Activated naive CD8-positive, alpha-beta T cell (primary cell): ENCODE measurements at regions not wholly inside any gene's neighbourhood (a gene's known extent, or its start where the extent isn't known, plus 50 kb on each side); places are given as distances from the start of the nearest gene placed in this dataset.
"Not testable (repeated sequence)": the region's sequence is repeated elsewhere in the genome, so short reads cannot be mapped to it uniquely, and the experiment has no call there.

Experiments used
- H3K27ac Mint-ChIP-seq: one replicate; pipeline ENCODE4 v1.8.0; 2021; ENCODE audit warnings: mixed read lengths
- H3K27me3 Mint-ChIP-seq: one replicate; pipeline ENCODE4 v1.8.0; 2021; ENCODE audit warnings: mixed read lengths
- H3K36me3 Mint-ChIP-seq: one replicate; pipeline ENCODE4 v1.8.0; 2021; ENCODE audit warnings: mixed read lengths
- H3K4me1 Mint-ChIP-seq: one replicate; pipeline ENCODE4 v1.8.0; 2021; ENCODE audit warnings: low read depth, mixed read lengths
- H3K4me3 Mint-ChIP-seq: one replicate; pipeline ENCODE4 v1.8.0; 2021; ENCODE audit warnings: mild to moderate bottlenecking, mixed read lengths
- H3K9me3 Mint-ChIP-seq: one replicate; pipeline ENCODE4 v1.8.0; 2021; ENCODE audit warnings: low read depth, mixed read lengths

DNA sequence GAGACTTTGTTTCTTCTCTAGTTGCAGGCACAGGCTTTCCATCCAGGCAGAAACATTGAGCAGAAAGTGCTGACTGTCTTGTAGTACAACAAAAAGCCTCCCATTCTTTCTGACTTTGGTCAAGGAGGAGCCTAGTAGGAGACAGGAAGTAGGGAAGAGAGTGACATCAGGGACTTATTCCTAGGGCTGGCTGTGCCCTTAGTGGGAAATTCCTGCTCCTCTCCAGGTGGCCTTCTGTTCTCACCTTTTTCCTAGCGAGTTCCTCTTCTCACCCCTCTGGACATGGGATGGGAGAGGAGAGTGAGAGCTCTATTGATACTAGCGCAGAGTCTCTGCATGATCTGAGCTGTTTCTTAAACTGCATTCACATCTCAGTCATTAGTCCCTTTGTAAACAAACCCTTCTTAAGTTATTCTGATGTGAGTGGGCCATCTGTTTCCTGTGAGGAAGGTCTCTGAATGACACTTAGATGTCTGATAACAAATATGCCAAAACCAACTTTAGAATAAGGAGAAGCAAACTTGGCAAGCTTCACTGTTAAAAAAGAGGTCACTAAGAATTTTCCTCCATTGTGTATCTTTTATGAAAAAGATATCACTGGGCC, 455.0 kb downstream of the GJA1 start:
- Mint-ChIP-seq H3K36me3 (no peaks in the 10 kb centered on the region), H3K4me1 (no peaks in the 10 kb centered on the region), H3K27me3 (peaks cover 2% of the 10 kb centered on the region), H3K27ac (no peak overlapping the region), H3K4me3 (no peak overlapping the region), H3K9me3 (no peaks in the 10 kb centered on the region)

GRCh38 chr6:121895731-121896130, 460.3 kb downstream of the GJA1 start:
- not testable (repeated sequence) for H3K27me3 Mint-ChIP-seq, H3K36me3 Mint-ChIP-seq, H3K9me3 Mint-ChIP-seq, H3K4me1 Mint-ChIP-seq, H3K27ac Mint-ChIP-seq, H3K4me3 Mint-ChIP-seq

DNA sequence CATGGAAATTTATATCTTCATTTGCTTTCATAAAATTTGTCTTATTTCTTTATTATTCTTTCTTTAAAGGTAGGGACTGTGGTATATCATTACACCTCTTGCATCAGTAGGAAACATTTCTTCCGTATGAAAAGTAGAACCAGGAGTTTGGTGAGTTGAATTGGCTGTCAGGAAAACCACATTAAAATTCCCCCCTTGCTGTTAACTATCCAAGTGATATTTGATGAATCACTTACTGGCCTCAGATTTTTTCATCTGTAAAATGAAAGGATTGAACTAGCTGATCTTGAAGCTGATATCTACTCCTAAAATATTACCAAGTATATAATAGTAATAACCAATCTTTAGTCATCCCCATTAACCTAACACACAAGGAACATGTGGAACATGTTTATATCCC, 460.9 kb downstream of the GJA1 start:
- Mint-ChIP-seq H3K4me3 (no peak overlapping the region), H3K9me3 (no peaks in the 10 kb centered on the region), H3K4me1 (no peaks in the 10 kb centered on the region), H3K27me3 (no peaks in the 10 kb centered on the region), H3K36me3 (peaks cover 2% of the 10 kb centered on the region), H3K27ac (no peak overlapping the region)

GRCh38 chr6:121896771-121897170, 461.3 kb downstream of the GJA1 start:
- H3K27ac Mint-ChIP-seq = no peak overlapping the region

DNA sequence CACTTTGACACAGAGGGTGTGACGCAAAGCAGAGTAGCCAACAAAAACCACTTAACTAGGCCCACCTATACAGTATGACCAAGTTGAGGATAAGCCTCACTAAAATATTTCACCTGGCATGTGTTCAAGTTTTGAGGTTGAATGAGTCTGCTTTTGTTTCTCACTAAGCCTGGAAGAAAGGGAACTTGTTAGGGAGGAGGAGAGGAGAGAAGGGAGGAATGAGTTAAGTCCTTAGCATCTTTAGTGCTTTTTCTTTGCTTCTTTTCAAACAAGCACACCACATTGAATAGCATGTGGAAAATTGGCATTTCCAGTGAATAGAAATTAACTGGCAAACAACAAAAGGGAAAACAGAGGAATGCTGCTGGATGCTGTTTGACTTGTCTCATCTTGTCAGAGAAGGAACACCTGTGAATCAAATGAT, 461.9 kb downstream of the GJA1 start:
- Mint-ChIP-seq H3K9me3 (no peaks in the 10 kb centered on the region), H3K36me3 (peaks cover 2% of the 10 kb centered on the region), H3K4me3 (no peak overlapping the region), H3K4me1 (no peaks in the 10 kb centered on the region), H3K27me3 (no peaks in the 10 kb centered on the region), H3K27ac (no peak overlapping the region)

More at GRCh38 chr6:121896771-121897170, 461.3 kb downstream of the GJA1 start:
- no peaks in the 10 kb centered on the region for H3K27me3 Mint-ChIP-seq
- no peak overlapping the region for H3K4me3 Mint-ChIP-seq
- H3K36me3 Mint-ChIP-seq = peaks cover 2% of the 10 kb centered on the region
- H3K4me1 Mint-ChIP-seq = no peaks in the 10 kb centered on the region
- H3K9me3 Mint-ChIP-seq = no peaks in the 10 kb centered on the region

DNA sequence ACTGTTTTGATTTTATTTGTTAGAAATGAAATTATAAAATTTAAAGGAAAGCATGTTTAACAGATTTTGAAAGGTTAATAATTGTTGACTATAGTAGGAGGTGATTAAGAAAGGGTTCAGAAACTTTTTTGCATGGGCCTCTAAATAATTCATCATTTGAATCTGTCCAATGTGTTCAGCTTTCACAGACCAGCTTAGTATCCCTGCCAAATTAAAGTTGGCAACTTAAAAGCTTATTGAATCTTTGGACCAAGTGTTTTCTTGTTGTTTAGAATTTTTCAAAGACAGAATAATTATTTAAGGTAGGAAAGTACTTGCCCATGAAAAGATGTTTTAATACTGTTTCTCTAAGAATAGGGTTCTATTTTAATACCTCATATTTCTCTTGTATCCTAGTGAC, 466.0 kb downstream of the GJA1 start:
- Mint-ChIP-seq H3K4me1 (no peaks in the 10 kb centered on the region), H3K4me3 (no peak overlapping the region), H3K27me3 (no peaks in the 10 kb centered on the region), H3K9me3 (no peaks in the 10 kb centered on the region), H3K27ac (no peak overlapping the region), H3K36me3 (peaks cover 2% of the 10 kb centered on the region)

DNA sequence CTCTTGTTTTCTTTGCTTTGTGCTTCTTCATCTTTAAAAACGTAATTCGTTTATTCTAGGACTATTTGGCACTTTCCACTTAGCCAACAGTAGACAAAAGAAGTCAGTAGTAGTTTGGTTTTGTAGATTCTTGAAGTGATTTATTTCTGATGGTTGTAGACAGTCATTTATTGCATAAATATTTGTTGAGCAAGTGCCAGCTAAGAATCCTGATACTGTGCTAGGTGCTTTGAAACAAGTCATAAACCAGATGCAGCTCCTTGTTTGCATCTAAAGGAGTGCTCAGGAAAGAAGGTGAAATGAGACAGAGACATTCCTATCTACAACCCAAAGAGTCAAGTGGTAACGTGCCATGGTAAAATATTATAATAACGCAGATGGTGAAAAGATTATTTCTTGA, 469.1 kb downstream of the GJA1 start:
- no peaks in the 10 kb centered on the region for H3K27me3 Mint-ChIP-seq

DNA sequence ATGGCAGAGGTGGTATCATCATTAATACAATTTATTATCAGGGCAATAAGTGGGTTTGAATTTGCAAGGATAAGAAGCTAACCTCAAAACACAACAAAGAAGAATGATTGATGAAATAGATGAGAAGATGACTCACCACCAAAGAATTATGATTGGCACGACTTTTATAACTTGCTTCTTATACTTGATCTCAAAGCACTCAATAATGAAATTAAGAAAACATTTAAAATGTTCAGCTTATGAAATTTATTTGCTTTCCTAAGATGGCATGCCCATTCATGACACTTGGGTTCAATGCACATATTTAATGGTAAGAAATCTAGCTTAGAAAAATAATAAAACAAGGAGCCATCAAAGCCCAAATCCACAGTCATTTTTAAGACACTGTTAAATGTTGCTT, 477.5 kb downstream of the GJA1 start:
- Mint-ChIP-seq H3K27ac (no peak overlapping the region), H3K4me3 (no peak overlapping the region), H3K36me3 (no peaks in the 10 kb centered on the region), H3K9me3 (peaks cover 5% of the 10 kb centered on the region), H3K27me3 (peaks cover 5% of the 10 kb centered on the region), H3K4me1 (no peaks in the 10 kb centered on the region)

More for the DNA sequence above, 469.1 kb downstream of the GJA1 start:
- Mint-ChIP-seq H3K4me3 (no peak overlapping the region), H3K9me3 (no peaks in the 10 kb centered on the region), H3K36me3 (no peaks in the 10 kb centered on the region), H3K4me1 (no peaks in the 10 kb centered on the region), H3K27ac (no peak overlapping the region)

- Mint-ChIP-seq H3K9me3 (peaks cover 5% of the 10 kb centered on the region), H3K27ac (no peak overlapping the region), H3K27me3 (peaks cover 5% of the 10 kb centered on the region), H3K4me3 (no peak overlapping the region), H3K36me3 (no peaks in the 10 kb centered on the region), H3K4me1 (no peaks in the 10 kb centered on the region)
Measured at GRCh38 chr6:121917263-121917829, 481.9 kb downstream of the GJA1 start.

- H3K36me3 Mint-ChIP-seq = no peaks in the 10 kb centered on the region
- no peak overlapping the region for H3K27ac Mint-ChIP-seq
- peaks cover 5% of the 10 kb centered on the region for H3K9me3 Mint-ChIP-seq
- H3K27me3 Mint-ChIP-seq = peaks cover 5% of the 10 kb centered on the region
- no peak overlapping the region for H3K4me3 Mint-ChIP-seq
- no peaks in the 10 kb centered on the region for H3K4me1 Mint-ChIP-seq
Measured at GRCh38 chr6:121917834-121918559, 481.5 kb upstream of the HSF2 start.

GRCh38 chr6:121920616-121921015, 478.8 kb upstream of the HSF2 start:
- H3K27me3 Mint-ChIP-seq = peaks cover 5% of the 10 kb centered on the region
- no peak overlapping the region for H3K27ac Mint-ChIP-seq
- H3K4me1 Mint-ChIP-seq = peaks cover 7% of the 10 kb centered on the region
- no peaks in the 10 kb centered on the region for H3K36me3 Mint-ChIP-seq
- no peak overlapping the region for H3K4me3 Mint-ChIP-seq
- H3K9me3 Mint-ChIP-seq = no peaks in the 10 kb centered on the region

DNA sequence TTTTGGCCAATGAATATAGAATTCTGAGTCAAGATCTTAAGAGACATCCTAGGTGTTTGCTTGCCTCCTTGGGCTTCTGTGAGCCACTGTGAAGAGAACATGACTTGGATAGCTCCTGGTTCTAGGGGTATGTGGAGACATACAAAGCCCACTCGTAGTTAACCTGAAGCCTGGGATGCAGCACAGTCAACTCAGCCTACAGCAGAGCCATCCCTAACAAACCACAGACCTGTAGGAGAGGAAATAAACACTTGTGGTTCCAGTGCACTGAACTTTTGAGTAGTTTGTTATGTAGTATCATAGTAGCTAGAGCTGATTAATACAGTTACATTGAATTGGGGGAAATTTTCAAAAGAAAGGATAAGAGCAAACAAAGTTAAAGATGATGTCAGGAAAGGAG, 474.4 kb upstream of the HSF2 start:
- H3K9me3 Mint-ChIP-seq = no peaks in the 10 kb centered on the region

GRCh38 chr6:121925534-121926255, 473.8 kb upstream of the HSF2 start:
- Mint-ChIP-seq H3K36me3 (no peaks in the 10 kb centered on the region), H3K4me3 (no peak overlapping the region), H3K27me3 (peaks cover 2% of the 10 kb centered on the region), H3K27ac (no peak overlapping the region), H3K4me1 (peaks cover 8% of the 10 kb centered on the region), H3K9me3 (no peaks in the 10 kb centered on the region)

More for the DNA sequence above, 474.4 kb upstream of the HSF2 start:
- Mint-ChIP-seq H3K27me3 (peaks cover 2% of the 10 kb centered on the region), H3K4me3 (no peak overlapping the region), H3K4me1 (peaks cover 8% of the 10 kb centered on the region), H3K36me3 (no peaks in the 10 kb centered on the region), H3K27ac (no peak overlapping the region)

DNA sequence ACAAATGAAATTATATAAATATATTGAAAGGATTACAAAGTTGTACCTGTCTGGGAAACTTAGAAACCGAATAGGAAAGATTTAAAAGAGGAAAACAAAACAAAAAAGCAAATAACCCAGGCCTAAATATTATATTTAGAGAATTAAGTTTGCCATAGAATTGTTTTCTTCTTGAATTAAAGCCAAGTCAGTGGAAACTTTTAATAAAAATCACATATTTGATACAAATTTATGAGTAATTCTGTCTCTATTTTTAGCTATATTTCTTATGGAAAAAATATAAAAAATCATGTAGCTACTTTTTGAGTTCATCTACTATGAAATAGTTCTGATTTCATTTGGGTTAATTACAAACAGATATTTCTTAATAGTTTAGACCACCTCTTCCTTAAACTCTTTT, 470.2 kb upstream of the HSF2 start:
- H3K36me3 Mint-ChIP-seq = no peaks in the 10 kb centered on the region
- no peak overlapping the region for H3K27ac Mint-ChIP-seq
- H3K27me3 Mint-ChIP-seq = no peaks in the 10 kb centered on the region
- H3K4me3 Mint-ChIP-seq = no peak overlapping the region
- H3K4me1 Mint-ChIP-seq = peaks cover 8% of the 10 kb centered on the region
- no peaks in the 10 kb centered on the region for H3K9me3 Mint-ChIP-seq
